ENCODE measurements at regions not wholly inside any gene's neighbourhood (a gene's known extent, or its start where the extent isn't known, plus 50 kb on each side); places are given as distances from the start of the nearest gene placed in this dataset.
"Not testable (repeated sequence)": the region's sequence is repeated elsewhere in the genome, so short reads cannot be mapped to it uniquely, and the experiment has no call there.

DNA sequence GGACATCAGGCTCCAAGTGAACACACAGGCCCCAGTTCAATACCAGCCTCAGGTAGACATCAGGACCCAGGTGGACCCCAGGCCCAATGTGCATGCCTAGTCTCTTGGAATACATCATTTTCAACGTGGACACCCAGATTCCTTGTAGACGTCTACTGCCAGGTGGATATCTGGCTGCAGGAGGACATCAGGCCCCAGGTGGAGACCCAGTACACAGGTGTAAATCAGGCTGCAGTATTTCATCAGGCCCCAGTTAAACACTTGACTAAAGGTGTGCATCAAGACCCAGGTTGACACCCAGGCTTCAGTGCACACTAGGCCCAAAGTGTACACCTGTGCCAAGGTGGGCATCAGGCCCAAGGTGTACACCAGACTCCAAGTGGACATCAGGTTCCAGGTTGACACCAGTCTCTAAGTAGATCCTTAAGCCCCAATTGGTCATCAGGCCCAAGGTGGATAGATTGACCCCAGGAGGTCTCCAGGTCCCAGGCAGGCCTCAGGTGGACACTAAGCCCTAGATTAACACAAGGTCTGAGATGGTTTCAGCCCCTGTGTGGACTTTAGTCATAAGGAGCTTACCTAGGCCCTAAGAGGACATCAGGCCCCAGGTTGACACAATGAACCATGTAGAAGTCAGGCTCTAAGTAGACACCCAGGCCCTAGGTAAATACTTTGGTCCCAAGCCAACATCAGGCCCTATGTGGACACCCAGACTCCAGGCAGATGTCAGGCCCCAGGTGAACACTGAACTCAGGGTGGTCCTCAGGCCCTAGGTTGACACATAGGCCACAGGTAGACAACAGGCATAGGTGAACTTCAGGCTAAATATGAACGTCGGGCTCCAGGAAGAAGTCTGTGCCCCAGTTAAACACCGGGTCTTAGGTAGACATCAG lies 1489.7 kb upstream of the TPTE start:
- not testable (repeated sequence) for H3K4me1 Mint-ChIP-seq, DNase-seq

DNA sequence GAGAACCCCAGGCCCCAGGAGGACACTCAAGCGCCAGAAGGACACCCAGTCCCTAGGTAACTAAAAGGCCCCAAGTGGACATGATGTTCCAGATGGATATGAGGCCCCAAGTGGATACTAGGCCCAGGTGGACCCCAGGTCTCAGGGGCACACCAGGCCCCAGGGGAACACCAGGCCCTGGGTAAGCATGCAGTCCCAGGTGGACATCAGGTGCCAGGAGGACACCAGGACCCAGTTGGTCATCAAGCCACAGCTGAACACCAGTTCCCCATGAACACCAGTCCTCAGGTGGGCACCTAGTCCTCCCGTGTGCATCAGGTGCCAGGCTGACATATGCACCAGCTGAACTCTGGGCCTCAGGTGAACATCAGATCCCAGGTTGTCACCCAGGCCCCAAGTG lies 1488.8 kb upstream of the TPTE start:
- H3K27ac Mint-ChIP-seq, H3K4me3 Mint-ChIP-seq, ATAC-seq, H3K9me3 Mint-ChIP-seq, H3K27me3 Mint-ChIP-seq, DNase-seq, H3K4me1 Mint-ChIP-seq: not testable (repeated sequence)

More for the DNA sequence above, 1489.7 kb upstream of the TPTE start:
- not testable (repeated sequence) for H3K27ac Mint-ChIP-seq, H3K9me3 Mint-ChIP-seq, H3K4me3 Mint-ChIP-seq, ATAC-seq
- peaks cover 10% of the 10 kb centered on the region for H3K27me3 Mint-ChIP-seq

- H3K4me1 Mint-ChIP-seq, ATAC-seq, H3K27ac Mint-ChIP-seq, H3K9me3 Mint-ChIP-seq, H3K27me3 Mint-ChIP-seq, H3K4me3 Mint-ChIP-seq, DNase-seq: not testable (repeated sequence)
These were observed 1488.1 kb upstream of the TPTE start for GRCh38 chr21:9033295-9033694.

- H3K9me3 Mint-ChIP-seq, H3K4me3 Mint-ChIP-seq: not testable (repeated sequence)
These were observed 1486.7 kb upstream of the TPTE start for GRCh38 chr21:9034491-9035200.

DNA sequence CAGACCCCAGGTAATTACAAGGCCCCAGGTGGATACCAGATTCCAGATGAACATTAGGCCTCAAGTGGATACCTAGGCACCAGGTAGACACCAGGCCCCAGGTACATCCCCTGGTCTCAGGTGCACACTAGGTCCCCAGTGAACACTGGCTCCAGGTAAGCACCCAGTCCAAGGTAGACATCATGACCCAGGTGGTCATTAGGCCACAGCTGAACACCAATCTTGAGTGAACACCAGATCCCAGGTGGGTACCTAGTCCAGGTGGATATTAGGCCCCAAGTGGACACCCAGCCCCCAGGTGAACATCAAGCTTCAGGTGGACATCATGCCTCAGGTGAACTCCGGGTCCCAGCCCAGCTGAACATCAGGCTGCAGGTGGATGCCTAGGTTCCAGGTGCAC lies 1486.2 kb upstream of the TPTE start:
- not testable (repeated sequence) for ATAC-seq, H3K27ac Mint-ChIP-seq, H3K4me3 Mint-ChIP-seq, H3K27me3 Mint-ChIP-seq, H3K4me1 Mint-ChIP-seq, H3K9me3 Mint-ChIP-seq, DNase-seq

More at GRCh38 chr21:9034491-9035200, 1486.7 kb upstream of the TPTE start:
- not testable (repeated sequence) for H3K27me3 Mint-ChIP-seq, DNase-seq, ATAC-seq, H3K4me1 Mint-ChIP-seq, H3K27ac Mint-ChIP-seq

GRCh38 chr21:9035970-9036369 lies 1485.4 kb upstream of the TPTE start:
- H3K4me3 Mint-ChIP-seq, H3K27me3 Mint-ChIP-seq, H3K4me1 Mint-ChIP-seq, DNase-seq, H3K27ac Mint-ChIP-seq, H3K9me3 Mint-ChIP-seq, ATAC-seq: not testable (repeated sequence)

DNA sequence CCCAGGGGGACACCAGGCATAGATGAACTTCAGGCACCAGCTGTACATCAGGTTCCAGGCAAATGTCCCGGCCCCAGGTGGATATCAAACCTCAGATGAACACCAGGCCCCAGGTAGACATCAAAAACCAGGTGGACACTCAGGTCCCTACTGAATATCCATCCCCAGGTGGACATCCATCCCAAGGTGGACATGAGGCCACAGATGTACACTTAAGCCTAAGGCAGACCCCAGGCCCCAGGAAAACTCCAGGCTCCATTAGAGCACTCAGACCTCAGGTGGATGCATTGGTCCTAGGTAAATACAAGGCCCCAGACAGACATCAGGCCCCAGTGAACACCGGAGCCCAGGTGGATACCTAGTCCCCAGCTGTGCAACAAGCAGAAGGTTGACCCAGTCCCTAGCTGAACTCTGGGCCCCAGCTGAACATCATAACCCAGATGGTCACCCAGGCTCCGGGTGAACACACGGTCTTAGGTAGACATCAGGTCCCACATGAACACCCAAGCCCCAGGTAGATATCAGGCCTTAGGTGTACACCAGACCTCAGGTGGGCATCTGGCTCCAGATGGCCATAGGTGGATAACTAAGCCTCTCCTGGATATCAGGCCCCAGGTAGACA lies 1484.3 kb upstream of the TPTE start:
- ATAC-seq, H3K4me3 Mint-ChIP-seq, H3K27ac Mint-ChIP-seq: not testable (repeated sequence)

GRCh38 chr21:9037588-9038544 lies 1483.5 kb upstream of the TPTE start:
- ATAC-seq, H3K4me3 Mint-ChIP-seq, H3K27me3 Mint-ChIP-seq, H3K27ac Mint-ChIP-seq, H3K4me1 Mint-ChIP-seq, DNase-seq: not testable (repeated sequence)
- H3K9me3 Mint-ChIP-seq, result peaks cover 0 to 15% of the 10 kb centered on the region in 2 donors

More for the DNA sequence above, 1484.3 kb upstream of the TPTE start:
- not testable (repeated sequence) for H3K27me3 Mint-ChIP-seq, H3K4me1 Mint-ChIP-seq, DNase-seq
- H3K9me3 Mint-ChIP-seq, result peaks cover 0 to 15% of the 10 kb centered on the region in 2 donors

DNA sequence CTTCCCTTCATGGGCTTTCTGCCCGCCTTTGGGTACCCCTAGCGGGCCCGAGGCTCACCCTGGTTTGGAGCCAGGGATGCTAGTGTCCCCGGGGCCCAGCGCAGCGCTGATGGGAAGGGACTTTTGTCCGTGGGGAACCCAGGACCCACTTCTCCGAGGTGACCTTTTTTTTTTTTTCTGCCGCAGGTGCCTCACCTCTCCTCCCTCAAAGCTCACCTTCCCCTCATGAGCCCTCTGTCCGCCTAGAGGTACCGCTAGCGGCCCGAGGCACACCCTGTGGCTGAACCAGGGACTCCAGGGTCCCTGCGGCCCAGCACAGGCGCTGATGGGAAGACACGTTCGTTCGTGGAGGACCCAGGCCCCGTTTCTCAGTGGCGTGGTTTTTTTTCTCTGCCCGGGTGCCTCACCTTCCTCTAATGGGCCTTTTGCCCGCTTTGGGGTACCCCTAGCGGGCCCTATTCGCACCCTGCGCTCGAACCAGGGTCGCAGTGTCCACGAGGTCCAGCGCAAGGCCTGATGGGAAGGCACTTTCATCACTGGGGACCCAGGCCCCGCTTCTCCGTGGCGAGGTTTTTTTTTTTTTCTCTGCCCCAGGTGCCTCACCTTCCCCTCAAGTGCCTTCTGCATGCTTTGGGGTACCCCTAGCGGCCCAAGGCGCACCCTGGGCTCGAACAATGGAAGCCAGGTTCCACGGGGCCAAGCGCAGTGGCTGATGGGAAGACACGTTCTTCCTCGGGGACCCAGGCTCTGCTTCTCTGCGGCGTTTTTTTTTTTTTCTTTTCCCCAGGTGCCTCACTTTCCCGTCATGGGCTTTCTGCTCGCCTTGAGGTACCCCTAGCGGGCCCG lies 1481.6 kb upstream of the TPTE start:
- ATAC-seq, H3K27me3 Mint-ChIP-seq, H3K4me3 Mint-ChIP-seq, DNase-seq, H3K27ac Mint-ChIP-seq, H3K4me1 Mint-ChIP-seq: not testable (repeated sequence)
- H3K9me3 Mint-ChIP-seq, result peaks cover 0 to 15% of the 10 kb centered on the region in 2 donors

DNA sequence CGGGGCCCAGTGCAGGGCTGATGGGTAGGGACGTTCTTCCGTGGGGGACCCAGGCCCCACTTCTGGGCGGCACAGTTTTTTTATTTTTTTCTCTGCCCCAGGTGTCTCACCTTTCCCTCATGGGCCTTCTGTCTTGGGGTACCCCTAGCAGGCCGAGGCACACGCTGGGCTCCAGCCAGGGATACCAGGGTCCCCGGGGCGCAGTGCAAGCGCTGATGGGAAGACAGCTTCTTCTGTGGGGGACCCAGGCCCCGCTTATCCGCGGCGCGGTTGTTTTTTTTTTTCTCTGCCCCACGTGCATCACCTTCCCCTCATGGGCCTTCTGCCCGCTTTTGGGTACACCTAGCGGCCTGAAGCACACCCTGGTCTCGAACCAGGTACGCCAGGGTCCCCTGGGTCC lies 1481.0 kb upstream of the TPTE start:
- not testable (repeated sequence) for H3K4me3 Mint-ChIP-seq, H3K4me1 Mint-ChIP-seq, H3K27ac Mint-ChIP-seq, DNase-seq, ATAC-seq, H3K27me3 Mint-ChIP-seq
- peaks cover 0 to 15% of the 10 kb centered on the region in 2 donors for H3K9me3 Mint-ChIP-seq

- not testable (repeated sequence) for DNase-seq, H3K27me3 Mint-ChIP-seq, H3K4me3 Mint-ChIP-seq, H3K4me1 Mint-ChIP-seq, H3K27ac Mint-ChIP-seq, ATAC-seq
- peaks cover 0 to 15% of the 10 kb centered on the region in 2 donors for H3K9me3 Mint-ChIP-seq
These were observed 1480.0 kb upstream of the TPTE start for GRCh38 chr21:9041175-9041948.

DNA sequence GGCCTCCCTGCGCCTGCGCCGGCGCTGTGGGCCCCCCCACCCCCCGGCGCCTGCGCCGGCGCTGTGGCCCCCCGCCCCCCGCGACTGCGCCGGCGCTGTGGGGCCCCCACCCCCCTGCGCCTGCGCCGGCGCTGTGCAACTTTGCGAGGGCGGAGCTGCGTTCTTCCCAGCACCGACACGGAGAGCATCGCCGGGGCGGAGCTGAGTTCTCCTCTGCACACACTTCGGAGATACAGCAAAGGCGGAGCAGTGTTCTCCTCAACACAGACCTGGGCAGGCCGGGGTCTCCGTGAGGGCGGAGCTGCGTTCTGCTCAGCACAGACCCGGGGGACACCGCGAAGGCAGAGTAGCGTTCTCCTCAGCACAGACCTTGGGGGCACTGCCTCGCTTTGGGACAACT lies 1478.3 kb upstream of the TPTE start:
- H3K4me3 Mint-ChIP-seq, DNase-seq, H3K4me1 Mint-ChIP-seq, ATAC-seq, H3K27me3 Mint-ChIP-seq, H3K27ac Mint-ChIP-seq: not testable (repeated sequence)
- H3K9me3 Mint-ChIP-seq, result peaks cover 0 to 15% of the 10 kb centered on the region in 2 donors

DNA sequence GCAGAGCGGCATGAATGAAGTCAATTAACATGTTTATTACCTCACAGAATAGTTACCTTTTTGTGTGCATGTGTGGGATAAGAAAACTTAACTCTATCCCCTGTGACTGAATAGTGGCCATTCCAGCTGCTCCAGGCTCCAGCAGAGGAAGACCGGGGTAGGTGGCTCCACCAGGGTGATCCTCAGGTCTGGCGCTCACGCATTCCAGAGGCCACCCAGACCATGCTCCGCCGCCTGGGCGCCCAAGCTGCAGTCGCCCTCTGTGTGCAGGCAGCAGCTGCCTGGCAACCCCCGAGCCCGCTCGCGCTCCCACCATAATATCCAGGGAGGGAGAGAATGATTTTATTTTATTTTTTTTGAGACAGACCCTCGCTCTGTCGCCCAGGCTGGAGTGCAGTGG lies 1474.5 kb upstream of the TPTE start:
- H3K27ac Mint-ChIP-seq, H3K4me3 Mint-ChIP-seq, H3K4me1 Mint-ChIP-seq, ATAC-seq, H3K27me3 Mint-ChIP-seq, H3K9me3 Mint-ChIP-seq, DNase-seq: not testable (repeated sequence)

All from stimulated activated naive CD8-positive, alpha-beta T cell treated with anti-CD3 and anti-CD28 coated beads, Interleukin-15, amount 100 ng/mL, for 72 hours (primary cell).